ENCODE measurements at regions not wholly inside any gene's neighbourhood (a gene's known extent, or its start where the extent isn't known, plus 50 kb on each side); places are given as distances from the start of the nearest gene placed in this dataset.

GRCh38 chr4:89587364-89587763 is 249.6 kb downstream of the SNCA start:
- intact Hi-C loops (cut with DNase I): no loop called here
- H3K9me3 ChIP-seq: no peaks in the 10 kb centered on the region
- no peak for DNase-seq (ENCODE audit: extremely low spot score in 2 of 2)

GRCh38 chr4:89586864-89587263 is 250.1 kb downstream of the SNCA start:
- Histone ChIP-seq H3K27me3 (no peaks in the 10 kb centered on the region), H3K4me1 (no peaks in the 10 kb centered on the region)
- intact Hi-C loops (cut with DNase I): no loop called here

More at GRCh38 chr4:89587364-89587763, 249.6 kb downstream of the SNCA start:
- Histone ChIP-seq H3K27me3 (no peaks in the 10 kb centered on the region), H3K27ac (no peak overlapping the region), H3K36me3 (no peaks in the 10 kb centered on the region), H3K4me3 (no peak overlapping the region), H3K4me1 (no peaks in the 10 kb centered on the region)
- no peak for TF ChIP-seq POLR2A (IDR thresholded peaks at IDR 0.05)
- no peak for TF ChIP-seq POLR2AphosphoS5 (IDR thresholded peaks at IDR 0.05; ENCODE audit: insufficient read depth in 1 of 2, low read depth in 1 of 2)
- TF ChIP-seq CTCF (IDR thresholded peaks at IDR 0.05): no peak

GRCh38 chr4:89586318-89586717 is 250.6 kb downstream of the SNCA start:
- H3K4me1 ChIP-seq: no peaks in the 10 kb centered on the region
- no peaks in the 10 kb centered on the region for H3K27me3 ChIP-seq
- H3K36me3 ChIP-seq: no peaks in the 10 kb centered on the region
- no peak for DNase-seq (ENCODE audit: extremely low spot score in 2 of 2)
- no peak overlapping the region for H3K4me3 ChIP-seq
- intact Hi-C loops (cut with DNase I): no loop called here
- H3K9me3 ChIP-seq: no peaks in the 10 kb centered on the region
- H3K27ac ChIP-seq: no peak overlapping the region
- no peak for TF ChIP-seq CTCF (IDR thresholded peaks at IDR 0.05)
- TF ChIP-seq POLR2AphosphoS5 (IDR thresholded peaks at IDR 0.05; ENCODE audit: insufficient read depth in 1 of 2, low read depth in 1 of 2): no peak

More at GRCh38 chr4:89586864-89587263, 250.1 kb downstream of the SNCA start:
- Histone ChIP-seq H3K4me3 (no peak overlapping the region), H3K9me3 (no peaks in the 10 kb centered on the region), H3K36me3 (no peaks in the 10 kb centered on the region), H3K27ac (no peak overlapping the region)
- no peak for DNase-seq (ENCODE audit: extremely low spot score in 2 of 2)
- TF ChIP-seq POLR2AphosphoS5 (IDR thresholded peaks at IDR 0.05; ENCODE audit: insufficient read depth in 1 of 2, low read depth in 1 of 2) (no peak), POLR2A (IDR thresholded peaks at IDR 0.05) (no peak), CTCF (IDR thresholded peaks at IDR 0.05) (no peak)

- Histone ChIP-seq H3K27ac (no peak overlapping the region), H3K4me1 (no peaks in the 10 kb centered on the region), H3K9me3 (no peaks in the 10 kb centered on the region), H3K36me3 (no peaks in the 10 kb centered on the region), H3K27me3 (no peaks in the 10 kb centered on the region), H3K4me3 (no peak overlapping the region)
- no peak for DNase-seq (ENCODE audit: extremely low spot score in 2 of 2)
- intact Hi-C loops (cut with DNase I): no loop called here
- TF ChIP-seq CTCF (IDR thresholded peaks at IDR 0.05) (no peak), POLR2A (IDR thresholded peaks at IDR 0.05) (no peak), POLR2AphosphoS5 (IDR thresholded peaks at IDR 0.05; ENCODE audit: insufficient read depth in 1 of 2, low read depth in 1 of 2) (no peak)
Measured at GRCh38 chr4:89582756-89583505, 254.0 kb downstream of the SNCA start.

- no peak for DNase-seq (ENCODE audit: extremely low spot score in 2 of 2)
- no peaks in the 10 kb centered on the region for H3K4me1 ChIP-seq
- H3K4me3 ChIP-seq: no peak overlapping the region
- no peaks in the 10 kb centered on the region for H3K27me3 ChIP-seq
- intact Hi-C loops (cut with DNase I): no loop called here
- no peaks in the 10 kb centered on the region for H3K9me3 ChIP-seq
- no peaks in the 10 kb centered on the region for H3K36me3 ChIP-seq
- TF ChIP-seq CTCF (IDR thresholded peaks at IDR 0.05): no peak
- TF ChIP-seq POLR2AphosphoS5 (IDR thresholded peaks at IDR 0.05; ENCODE audit: insufficient read depth in 1 of 2, low read depth in 1 of 2): no peak
- TF ChIP-seq POLR2A (IDR thresholded peaks at IDR 0.05): no peak
- no peak overlapping the region for H3K27ac ChIP-seq
Measured at GRCh38 chr4:89579771-89580170, 257.2 kb downstream of the SNCA start.

Data from vagina (tissue), 2 donors.